G401.6 (cell line): ENCODE measurements at regions not wholly inside any gene's neighbourhood (a gene's known extent, or its start where the extent isn't known, plus 50 kb on each side); places are given as distances from the start of the nearest gene placed in this dataset.
"Not testable (repeated sequence)": the region's sequence is repeated elsewhere in the genome, so short reads cannot be mapped to it uniquely, and the experiment has no call there.

Experiments
- FAIRE-seq: peaks from 2 replicates; lab custom pipeline; 2012; peaks lifted over from hg19 to GRCh38; lab: Jason Lieb, UNC

GRCh38 chr5:167355346-167355745, 936.1 kb upstream of the WWC1 start:
- no peak for FAIRE-seq

- no peak for FAIRE-seq
These were observed 935.1 kb upstream of the WWC1 start for GRCh38 chr5:167356374-167356773.

- no peak for FAIRE-seq
These were observed 932.5 kb upstream of the WWC1 start for GRCh38 chr5:167358868-167359492.

- no peak for FAIRE-seq
These were observed 929.6 kb upstream of the WWC1 start for GRCh38 chr5:167361795-167362194.

GRCh38 chr5:167363065-167363464, 928.4 kb upstream of the WWC1 start:
- no peak for FAIRE-seq

GRCh38 chr5:167375125-167375524, 916.3 kb upstream of the WWC1 start:
- no peak for FAIRE-seq

- no peak for FAIRE-seq
These were observed 912.3 kb upstream of the WWC1 start for GRCh38 chr5:167378894-167379723.

GRCh38 chr5:167381457-167381856, 910.0 kb upstream of the WWC1 start:
- FAIRE-seq, result no peak

- FAIRE-seq, result no peak
These were observed 901.9 kb upstream of the WWC1 start for GRCh38 chr5:167389537-167389936.

GRCh38 chr5:167391286-167391685, 900.2 kb upstream of the WWC1 start:
- not testable (repeated sequence) for FAIRE-seq

- FAIRE-seq, result no peak
These were observed 899.2 kb upstream of the WWC1 start for GRCh38 chr5:167392240-167392639.

- FAIRE-seq, result no peak
These were observed 898.1 kb upstream of the WWC1 start for GRCh38 chr5:167393358-167393757.

GRCh38 chr5:167402671-167403070, 888.8 kb upstream of the WWC1 start:
- no peak for FAIRE-seq

- no peak for FAIRE-seq
These were observed 884.9 kb upstream of the WWC1 start for GRCh38 chr5:167406513-167406912.

- FAIRE-seq, result no peak
These were observed 878.9 kb upstream of the WWC1 start for GRCh38 chr5:167412556-167412955.

- FAIRE-seq, result no peak
These were observed 877.9 kb upstream of the WWC1 start for GRCh38 chr5:167413506-167413905.

GRCh38 chr5:167414611-167415010, 876.8 kb upstream of the WWC1 start:
- no peak for FAIRE-seq

GRCh38 chr5:167415779-167416746, 875.4 kb upstream of the WWC1 start:
- no peak for FAIRE-seq

- FAIRE-seq, result no peak
These were observed 873.8 kb upstream of the WWC1 start for GRCh38 chr5:167417662-167418061.

GRCh38 chr5:167425161-167425560, 866.3 kb upstream of the WWC1 start:
- no peak for FAIRE-seq

- FAIRE-seq, result no peak
These were observed 864.9 kb upstream of the WWC1 start for GRCh38 chr5:167426501-167426900.

GRCh38 chr5:167427641-167428040, 863.8 kb upstream of the WWC1 start:
- not testable (repeated sequence) for FAIRE-seq

- no peak for FAIRE-seq
These were observed 850.6 kb upstream of the WWC1 start for GRCh38 chr5:167440846-167441245.
